Liver (tissue), 3 donors: ENCODE measurements at regions not wholly inside any gene's neighbourhood (a gene's known extent, or its start where the extent isn't known, plus 50 kb on each side); places are given as distances from the start of the nearest gene placed in this dataset.

ENCODE experiments used
- EGR1 ChIP-seq, 2 donors: IDR thresholded peaks; 2 replicates each; pipeline ENCODE4 v1.6.1; 2016 to 2018; ENCODE audit warnings: antibody characterized with exemption in 2 of 2, low read depth in 2 of 2
- GABPA ChIP-seq, 2 donors: IDR thresholded peaks in 1 of 2; conservative IDR thresholded peaks in 1 of 2; 2 replicates each; pipeline ENCODE4 v1.6.1; 2016; ENCODE audit warnings: antibody characterized with exemption in 2 of 2, mild to moderate bottlenecking in 1 of 2, moderate library complexity in 1 of 2
- HNF4A ChIP-seq, 2 donors: conservative IDR thresholded peaks; 2 replicates each; pipeline ENCODE4 v1.6.1; 2016; ENCODE audit warnings: antibody characterized with exemption in 2 of 2, mild to moderate bottlenecking in 2 of 2
- JUND ChIP-seq, 2 donors: IDR thresholded peaks; 2 replicates each; pipeline ENCODE4 v1.6.1; 2016; ENCODE audit warnings: antibody characterized with exemption in 2 of 2
- NR2F2 ChIP-seq: IDR thresholded peaks from 2 replicates; pipeline ENCODE4 v1.6.1; 2016; ENCODE audit warnings: antibody characterized with exemption
- RAD21 ChIP-seq, 2 donors: IDR thresholded peaks; 2 replicates each; pipeline ENCODE4 v1.6.1; 2016; ENCODE audit warnings: antibody characterized with exemption in 2 of 2, mild to moderate bottlenecking in 2 of 2
- RXRA ChIP-seq, 2 donors: IDR thresholded peaks; 2 replicates each; pipeline ENCODE4 v1.6.1; 2017 to 2018; ENCODE audit warnings: antibody characterized with exemption in 2 of 2, mild to moderate bottlenecking in 1 of 2
- TAF1 ChIP-seq: conservative IDR thresholded peaks from 2 replicates; pipeline ENCODE4 v1.6.1; 2016; ENCODE audit warnings: antibody characterized with exemption, mild to moderate bottlenecking
- TF ChIP-seq, protein P1 (sequence below): fragments of 150-350 bp; IDR thresholded peaks from 2 replicates; pipeline ENCODE4 v1.5.1; 2017; ENCODE audit warnings: improper control_type of control experiment, low read depth, low read length; ENCODE audit not compliant: missing input control
- TF ChIP-seq, protein P2 (sequence below): IDR thresholded peaks from 2 replicates; pipeline ENCODE4 v1.6.1; 2016; ENCODE audit warnings: antibody characterized with exemption
- TF ChIP-seq, protein P3 (sequence below): IDR thresholded peaks from 2 replicates; pipeline ENCODE4 v1.6.1; 2016; ENCODE audit warnings: antibody characterized with exemption
- TF ChIP-seq, protein P4 (sequence below): IDR thresholded peaks from 2 replicates; pipeline ENCODE4 v1.6.1; 2016; ENCODE audit warnings: antibody characterized with exemption
- donor health status: healthy.
- donor health status: healthy.

DNA sequence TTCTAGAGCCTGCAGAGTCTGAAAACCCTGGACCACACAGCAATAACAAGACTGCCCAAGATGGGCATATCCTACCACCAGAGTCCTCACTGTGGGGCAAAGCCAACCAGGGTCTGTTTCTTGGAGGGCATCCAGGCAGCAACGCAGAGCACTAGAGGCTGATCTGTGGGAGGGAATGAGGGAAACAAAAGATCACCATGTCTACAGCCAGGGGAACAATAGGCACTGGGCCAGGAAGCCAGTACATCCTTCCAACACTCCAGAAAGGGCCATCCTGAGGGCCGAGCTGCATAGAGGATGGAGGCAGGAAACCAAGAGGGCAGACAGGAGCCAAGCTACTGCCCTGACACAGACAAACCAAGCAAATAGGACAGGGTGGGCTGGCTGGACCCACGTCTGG lies 416.1 kb upstream of the IRX4 start:
- TF ChIP-seq TAF1, result no peak
- TF ChIP-seq, protein P1, sequence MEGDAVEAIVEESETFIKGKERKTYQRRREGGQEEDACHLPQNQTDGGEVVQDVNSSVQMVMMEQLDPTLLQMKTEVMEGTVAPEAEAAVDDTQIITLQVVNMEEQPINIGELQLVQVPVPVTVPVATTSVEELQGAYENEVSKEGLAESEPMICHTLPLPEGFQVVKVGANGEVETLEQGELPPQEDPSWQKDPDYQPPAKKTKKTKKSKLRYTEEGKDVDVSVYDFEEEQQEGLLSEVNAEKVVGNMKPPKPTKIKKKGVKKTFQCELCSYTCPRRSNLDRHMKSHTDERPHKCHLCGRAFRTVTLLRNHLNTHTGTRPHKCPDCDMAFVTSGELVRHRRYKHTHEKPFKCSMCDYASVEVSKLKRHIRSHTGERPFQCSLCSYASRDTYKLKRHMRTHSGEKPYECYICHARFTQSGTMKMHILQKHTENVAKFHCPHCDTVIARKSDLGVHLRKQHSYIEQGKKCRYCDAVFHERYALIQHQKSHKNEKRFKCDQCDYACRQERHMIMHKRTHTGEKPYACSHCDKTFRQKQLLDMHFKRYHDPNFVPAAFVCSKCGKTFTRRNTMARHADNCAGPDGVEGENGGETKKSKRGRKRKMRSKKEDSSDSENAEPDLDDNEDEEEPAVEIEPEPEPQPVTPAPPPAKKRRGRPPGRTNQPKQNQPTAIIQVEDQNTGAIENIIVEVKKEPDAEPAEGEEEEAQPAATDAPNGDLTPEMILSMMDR, result no peak
- TF ChIP-seq GABPA (IDR thresholded peaks at IDR 0.05 in 1 of 2, conservative IDR thresholded peaks at IDR 0.05 in 1 of 2), result no peak
- TF ChIP-seq, protein P2, sequence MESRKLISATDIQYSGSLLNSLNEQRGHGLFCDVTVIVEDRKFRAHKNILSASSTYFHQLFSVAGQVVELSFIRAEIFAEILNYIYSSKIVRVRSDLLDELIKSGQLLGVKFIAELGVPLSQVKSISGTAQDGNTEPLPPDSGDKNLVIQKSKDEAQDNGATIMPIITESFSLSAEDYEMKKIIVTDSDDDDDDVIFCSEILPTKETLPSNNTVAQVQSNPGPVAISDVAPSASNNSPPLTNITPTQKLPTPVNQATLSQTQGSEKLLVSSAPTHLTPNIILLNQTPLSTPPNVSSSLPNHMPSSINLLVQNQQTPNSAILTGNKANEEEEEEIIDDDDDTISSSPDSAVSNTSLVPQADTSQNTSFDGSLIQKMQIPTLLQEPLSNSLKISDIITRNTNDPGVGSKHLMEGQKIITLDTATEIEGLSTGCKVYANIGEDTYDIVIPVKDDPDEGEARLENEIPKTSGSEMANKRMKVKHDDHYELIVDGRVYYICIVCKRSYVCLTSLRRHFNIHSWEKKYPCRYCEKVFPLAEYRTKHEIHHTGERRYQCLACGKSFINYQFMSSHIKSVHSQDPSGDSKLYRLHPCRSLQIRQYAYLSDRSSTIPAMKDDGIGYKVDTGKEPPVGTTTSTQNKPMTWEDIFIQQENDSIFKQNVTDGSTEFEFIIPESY, result no peak
- TF ChIP-seq, protein P3, sequence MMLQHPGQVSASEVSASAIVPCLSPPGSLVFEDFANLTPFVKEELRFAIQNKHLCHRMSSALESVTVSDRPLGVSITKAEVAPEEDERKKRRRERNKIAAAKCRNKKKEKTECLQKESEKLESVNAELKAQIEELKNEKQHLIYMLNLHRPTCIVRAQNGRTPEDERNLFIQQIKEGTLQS, result no peak
- TF ChIP-seq JUND (IDR thresholded peaks at IDR 0.05), result no peak
- TF ChIP-seq RAD21 (IDR thresholded peaks at IDR 0.05), result no peak
- no peak for TF ChIP-seq RXRA (IDR thresholded peaks at IDR 0.05)
- TF ChIP-seq, protein P4, sequence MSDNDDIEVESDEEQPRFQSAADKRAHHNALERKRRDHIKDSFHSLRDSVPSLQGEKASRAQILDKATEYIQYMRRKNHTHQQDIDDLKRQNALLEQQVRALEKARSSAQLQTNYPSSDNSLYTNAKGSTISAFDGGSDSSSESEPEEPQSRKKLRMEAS, result no peak
- no peak for TF ChIP-seq NR2F2
- no peak for TF ChIP-seq HNF4A (conservative IDR thresholded peaks at IDR 0.05)
- TF ChIP-seq EGR1 (IDR thresholded peaks at IDR 0.05; ENCODE audit: low read depth in 2 of 2), result no peak
